ENCODE measurements at regions not wholly inside any gene's neighbourhood (a gene's known extent, or its start where the extent isn't known, plus 50 kb on each side); places are given as distances from the start of the nearest gene placed in this dataset.

DNA sequence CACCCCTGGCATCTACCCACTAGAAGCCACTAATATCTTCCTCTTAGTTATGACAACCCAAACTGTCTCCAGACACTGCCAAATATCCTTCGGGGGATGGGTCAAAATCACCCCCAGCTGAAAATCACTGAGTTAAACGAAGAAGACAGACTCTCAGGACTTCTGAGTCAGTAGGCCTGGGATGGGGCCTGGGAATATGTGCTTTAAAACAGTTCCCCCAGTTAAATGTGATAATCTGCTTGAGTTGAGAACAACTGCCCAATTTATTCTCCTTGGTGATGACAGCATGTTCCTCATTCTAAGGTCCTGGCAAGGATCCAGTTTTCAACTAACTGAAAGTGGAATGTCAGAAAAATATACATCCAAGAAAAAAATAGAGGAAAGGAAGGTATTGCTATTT, 52.4 kb downstream of the CBLL2 start:
- no peak overlapping the region for H3K4me3 ChIP-seq
- no peaks in the 10 kb centered on the region for H3K27me3 ChIP-seq (ENCODE audit: low read depth)
- intact Hi-C loops (cut with micrococcal nuclease), result no loop called here
- no peak for DNase-seq
- no peak overlapping the region for H3K27ac ChIP-seq (replicated peaks)
- no peak for TF ChIP-seq CTCF (IDR thresholded peaks at IDR 0.05; ENCODE audit: borderline replicate concordance)
- no peaks in the 10 kb centered on the region for H3K36me3 ChIP-seq
- no peaks in the 10 kb centered on the region for H3K4me1 ChIP-seq
- no peaks in the 10 kb centered on the region for H3K9me3 ChIP-seq (replicated peaks)

DNA sequence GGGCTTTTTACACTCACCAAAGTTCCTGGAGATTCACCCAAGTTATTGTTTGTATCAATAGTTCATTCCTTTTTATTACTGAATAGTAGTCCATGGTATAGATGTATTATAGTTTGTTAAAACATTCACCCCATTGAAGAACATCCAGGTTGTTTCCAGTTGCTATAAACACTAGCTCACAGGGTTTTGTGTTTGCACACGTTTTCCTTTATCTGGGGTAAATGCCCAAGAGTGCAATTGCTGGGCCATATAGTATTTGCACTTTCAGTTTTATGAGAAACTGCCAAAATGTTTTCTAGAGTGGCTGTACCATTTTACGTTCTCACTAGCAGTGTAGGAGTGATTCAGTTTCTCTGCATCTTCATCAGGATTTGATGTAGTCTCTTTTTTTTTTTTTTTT, 57.1 kb downstream of the CBLL2 start:
- no peak for DNase-seq
- intact Hi-C loops (cut with micrococcal nuclease), result no loop called here
- Histone ChIP-seq H3K9me3 (replicated peaks) (no peaks in the 10 kb centered on the region), H3K36me3 (no peaks in the 10 kb centered on the region), H3K4me3 (no peak overlapping the region), H3K4me1 (no peaks in the 10 kb centered on the region), H3K27ac (replicated peaks) (no peak overlapping the region), H3K27me3 (ENCODE audit: low read depth) (no peaks in the 10 kb centered on the region)
- no peak for TF ChIP-seq CTCF (IDR thresholded peaks at IDR 0.05; ENCODE audit: borderline replicate concordance)

DNA sequence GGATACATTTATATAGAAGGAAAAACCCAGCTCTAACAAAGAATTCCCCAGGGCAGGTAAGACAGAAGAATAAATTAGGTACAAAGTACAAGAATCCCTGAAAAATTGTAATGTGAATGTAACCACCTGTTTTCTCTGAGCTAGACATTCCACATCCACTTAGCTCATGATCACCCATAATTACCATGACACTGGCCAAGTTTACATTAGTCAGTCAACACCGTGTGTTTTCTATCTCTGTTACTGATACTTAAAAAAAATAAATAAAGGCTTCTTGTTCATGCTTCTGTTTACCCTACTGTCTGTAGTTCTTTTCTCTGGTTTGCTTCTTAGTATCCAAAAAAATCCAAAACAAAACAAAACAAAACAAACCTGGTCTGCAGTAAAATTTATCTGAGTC, 66.0 kb downstream of the CBLL2 start:
- no peak overlapping the region for H3K4me3 ChIP-seq
- H3K27me3 ChIP-seq (ENCODE audit: low read depth), result no peaks in the 10 kb centered on the region
- DNase-seq, result no peak
- no peaks in the 10 kb centered on the region for H3K9me3 ChIP-seq (replicated peaks)
- no peaks in the 10 kb centered on the region for H3K36me3 ChIP-seq
- intact Hi-C loops (cut with micrococcal nuclease), result no loop called here
- TF ChIP-seq CTCF (IDR thresholded peaks at IDR 0.05; ENCODE audit: borderline replicate concordance), result no peak
- no peaks in the 10 kb centered on the region for H3K4me1 ChIP-seq
- no peak overlapping the region for H3K27ac ChIP-seq (replicated peaks)

DNA sequence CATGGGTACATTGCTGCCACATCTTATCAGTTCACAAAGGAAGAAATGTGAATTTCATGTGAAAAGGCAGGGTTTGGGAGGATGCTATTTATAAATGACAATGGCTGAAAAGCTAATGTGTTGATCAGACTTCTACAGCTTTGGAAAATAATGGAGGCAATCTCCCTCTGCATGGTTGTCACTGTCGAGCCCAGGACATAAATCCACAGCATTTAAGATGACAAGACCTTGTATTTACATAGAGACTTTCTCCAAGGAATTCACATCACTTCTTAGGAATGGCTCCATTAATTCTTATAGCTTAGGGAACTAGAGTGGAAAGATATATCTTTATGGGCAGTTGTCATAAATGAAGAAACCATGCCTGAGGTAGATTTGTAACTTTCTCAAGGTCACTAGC, 66.7 kb downstream of the CBLL2 start:
- TF ChIP-seq CTCF (IDR thresholded peaks at IDR 0.05; ENCODE audit: borderline replicate concordance), result no peak
- Histone ChIP-seq H3K4me3 (no peak overlapping the region), H3K9me3 (replicated peaks) (no peaks in the 10 kb centered on the region), H3K27me3 (ENCODE audit: low read depth) (no peaks in the 10 kb centered on the region), H3K36me3 (no peaks in the 10 kb centered on the region), H3K4me1 (no peaks in the 10 kb centered on the region), H3K27ac (replicated peaks) (no peak overlapping the region)
- intact Hi-C loops (cut with micrococcal nuclease), result no loop called here
- no peak for DNase-seq

GRCh38 chrX:22340022-22340616, 67.4 kb downstream of the CBLL2 start:
- TF ChIP-seq CTCF (IDR thresholded peaks at IDR 0.05; ENCODE audit: borderline replicate concordance), result no peak
- H3K4me3 ChIP-seq, result no peak overlapping the region
- no peaks in the 10 kb centered on the region for H3K27me3 ChIP-seq (ENCODE audit: low read depth)
- H3K36me3 ChIP-seq, result no peaks in the 10 kb centered on the region
- H3K9me3 ChIP-seq (replicated peaks), result no peaks in the 10 kb centered on the region
- no peaks in the 10 kb centered on the region for H3K4me1 ChIP-seq
- intact Hi-C loops (cut with micrococcal nuclease), result no loop called here
- no peak for DNase-seq
- no peak overlapping the region for H3K27ac ChIP-seq (replicated peaks)
